GM12891 (cell line): ENCODE measurements at regions not wholly inside any gene's neighbourhood (a gene's known extent, or its start where the extent isn't known, plus 50 kb on each side); places are given as distances from the start of the nearest gene placed in this dataset.
"Not testable (repeated sequence)": the region's sequence is repeated elsewhere in the genome, so short reads cannot be mapped to it uniquely, and the experiment has no call there.

ENCODE experiments used
- POLR2A ChIP-seq: IDR thresholded peaks from 2 replicates; pipeline ENCODE4 v1.6.1; 2011; ENCODE audit warnings: low read depth, low read length, control low read depth
- POLR2AphosphoS5 ChIP-seq: IDR thresholded peaks from 2 replicates; pipeline ENCODE4 v1.6.1; 2011; ENCODE audit warnings: low read depth, low read length, control low read depth
- TAF1 ChIP-seq: IDR thresholded peaks from 2 replicates; pipeline ENCODE4 v1.6.1; 2011; ENCODE audit warnings: low read depth, low read length, control low read depth

GRCh38 chr6:71232890-71233289, 55.7 kb upstream of the OGFRL1 start:
- TF ChIP-seq TAF1, POLR2A, POLR2AphosphoS5: not testable (repeated sequence)
